SK-N-SH (cell line): ENCODE measurements at regions not wholly inside any gene's neighbourhood (a gene's known extent, or its start where the extent isn't known, plus 50 kb on each side); places are given as distances from the start of the nearest gene placed in this dataset.

Experiments used
- CTCF ChIA-PET: fragments of 300-600, 350-600 bp; formaldehyde crosslinking; extraction: SDS; loops from one replicate; lab custom pipeline; 2021; lab: Yijun Ruan, JAX
- POLR2A ChIA-PET: fragments of 350-600 bp; sonication (Branson Sonifier 250); formaldehyde crosslinking; extraction: SDS; loops from one replicate; lab custom pipeline; 2020; ENCODE audit warnings: antibody characterized with exemption, inconsistent platforms; lab: Yijun Ruan, JAX
- DNase-seq: peaks from one replicate; pipeline ENCODE4 v3.0.0; 2012
- H2AFZ ChIP-seq: fragments of 200-600 bp; sonication (generic); 2 replicates; pipeline ENCODE4 v1.8.1; 2016; ENCODE audit warnings: antibody characterized with exemption, mild to moderate bottlenecking, low read depth
- H3F3A ChIP-seq: fragments of 200-600 bp; sonication (generic); replicated peaks from 2 replicates; pipeline ENCODE3; 2016; ENCODE audit warnings: antibody characterized with exemption, mild to moderate bottlenecking; ENCODE audit not compliant: insufficient read depth
- H3K27ac ChIP-seq, 2 experiments: fragments of 200-500 bp in 1 of 2; fragments of 200-600 bp in 1 of 2; sonication (Bioruptor generic) in 1 of 2; sonication (generic), shearing (Covaris generic) in 1 of 2; 2 replicates each; pipeline versions ENCODE4 v1.5.1 to v1.6.1; 2014 to 2016; ENCODE audit warnings: low read depth in 2 of 2, inconsistent platforms in 1 of 2, low read length in 1 of 2, mild to moderate bottlenecking in 1 of 2, mixed read lengths in 1 of 2
- H3K27me3 ChIP-seq: fragments of 200-600 bp; sonication (generic), shearing (Covaris generic); 2 replicates; pipeline ENCODE4 v1.6.1; 2016; ENCODE audit warnings: mixed run types; ENCODE audit not compliant: insufficient read depth
- H3K36me3 ChIP-seq, 2 experiments: fragments of 200-500 bp in 1 of 2; fragments of 200-600 bp in 1 of 2; sonication (Bioruptor generic) in 1 of 2; sonication (generic) in 1 of 2; replicated peaks in 1 of 2; 2 replicates each; pipeline versions ENCODE3 to v1.5.1; 2014 to 2016; ENCODE audit warnings: low read length in 1 of 2, mild to moderate bottlenecking in 1 of 2; ENCODE audit not compliant: insufficient read depth in 2 of 2, control insufficient read depth in 1 of 2
- H3K4me1 ChIP-seq, 2 experiments: fragments of 200-500 bp in 1 of 2; fragments of 200-600 bp in 1 of 2; sonication (Bioruptor generic) in 1 of 2; sonication (generic), shearing (Covaris generic) in 1 of 2; 2 replicates each; pipeline versions ENCODE4 v1.5.1 to v1.6.1; 2014 to 2016; ENCODE audit warnings: low read depth in 1 of 2, low read length in 1 of 2, mixed run types in 1 of 2; ENCODE audit not compliant: insufficient read depth in 2 of 2, control insufficient read depth in 1 of 2
- H3K4me2 ChIP-seq: fragments of 200-600 bp; sonication (generic), shearing (Covaris generic); 2 replicates; pipeline ENCODE4 v1.6.1; 2017; ENCODE audit warnings: mixed run types
- H3K4me3 ChIP-seq, 2 experiments: fragments of 200-500 bp in 1 of 2; fragments of 200-600 bp in 1 of 2; sonication (Bioruptor generic) in 1 of 2; sonication (generic), shearing (Covaris generic) in 1 of 2; 2 replicates each; pipeline versions ENCODE4 v1.5.1 to v1.8.1; 2014 to 2016; ENCODE audit warnings: low read depth in 2 of 2, inconsistent platforms in 1 of 2, low read length in 1 of 2, mild to moderate bottlenecking in 1 of 2, mixed read lengths in 1 of 2, moderate library complexity in 1 of 2
- H3K79me2 ChIP-seq: fragments of 200-600 bp; sonication (generic); 2 replicates; pipeline ENCODE4 v1.8.1; 2017; ENCODE audit warnings: mild to moderate bottlenecking; ENCODE audit not compliant: insufficient read depth
- H3K9ac ChIP-seq: fragments of 200-600 bp; sonication (generic); 2 replicates; pipeline ENCODE4 v1.6.1; 2017; ENCODE audit warnings: mixed run types
- H3K9me2 ChIP-seq: fragments of 200-600 bp; sonication (generic); 2 replicates; pipeline ENCODE4 v1.6.1; 2017; ENCODE audit warnings: mixed run types
- H3K9me3 ChIP-seq: fragments of 200-600 bp; sonication (generic); 2 replicates; pipeline ENCODE4 v1.6.1; 2017; ENCODE audit warnings: mixed run types, mild to moderate bottlenecking, moderate library complexity
- H4K20me1 ChIP-seq: fragments of 200-600 bp; sonication (generic); 2 replicates; pipeline ENCODE4 v1.6.1; 2017; ENCODE audit warnings: mild to moderate bottlenecking, mixed run types; ENCODE audit not compliant: insufficient read depth
- CHD2 ChIP-seq: fragments of 150-350 bp; IDR thresholded peaks from 2 replicates; pipeline ENCODE4 v1.6.1; 2018; ENCODE audit warnings: low read length; ENCODE audit not compliant: partially characterized antibody
- ELF1 ChIP-seq: IDR thresholded peaks from 2 replicates; pipeline ENCODE4 v1.4.0; 2012
- FOSL2 ChIP-seq: IDR thresholded peaks from 2 replicates; pipeline ENCODE4 v1.4.0; 2012; ENCODE audit warnings: low read depth, mild to moderate bottlenecking, moderate library complexity, borderline replicate concordance
- FOXJ3 ChIP-seq: sonication (generic); formaldehyde crosslinking; IDR thresholded peaks from 2 replicates; pipeline ENCODE4 v1.5.1; 2020; ENCODE audit warnings: mild to moderate bottlenecking, missing genetic modification reagents
- GABPA ChIP-seq: IDR thresholded peaks from 2 replicates; pipeline ENCODE4 v1.4.0; 2012; ENCODE audit warnings: low read depth, mild to moderate bottlenecking
- MAX ChIP-seq: IDR thresholded peaks from 2 replicates; pipeline ENCODE4 v1.4.0; 2012; ENCODE audit warnings: low read depth
- MXI1 ChIP-seq: IDR thresholded peaks from 2 replicates; pipeline ENCODE4 v1.6.1; 2012; ENCODE audit warnings: mild to moderate bottlenecking, low read depth, low read length, improper control_type of control experiment
- NFIC ChIP-seq: IDR thresholded peaks from 2 replicates; pipeline ENCODE4 v1.4.0; 2012; ENCODE audit warnings: borderline replicate concordance
- NRF1 ChIP-seq: IDR thresholded peaks from 2 replicates; pipeline ENCODE4 v1.6.1; 2012; ENCODE audit warnings: low read depth, mild to moderate bottlenecking, low read length
- REST ChIP-seq: IDR thresholded peaks from 2 replicates; pipeline ENCODE4 v1.6.1; 2012; ENCODE audit warnings: mild to moderate bottlenecking, low read depth, low read length, moderate library complexity
- RFX5 ChIP-seq: IDR thresholded peaks from 2 replicates; pipeline ENCODE4 v1.6.1; 2012; ENCODE audit warnings: mild to moderate bottlenecking, improper control_type of control experiment, low read length
- SMC3 ChIP-seq: IDR thresholded peaks from 2 replicates; pipeline ENCODE4 v1.6.1; 2012; ENCODE audit warnings: low read depth, low read length, improper control_type of control experiment
- TEAD4 ChIP-seq: IDR thresholded peaks from 2 replicates; pipeline ENCODE4 v1.4.0; 2012; ENCODE audit warnings: mild to moderate bottlenecking, borderline replicate concordance; ENCODE audit not compliant: insufficient read depth
- USF1 ChIP-seq: IDR thresholded peaks from 2 replicates; pipeline ENCODE4 v1.4.0; 2012; ENCODE audit warnings: low read depth, borderline replicate concordance
- WGBS: methylation state at CpG from one replicate; pipeline ENCODE4 v1.1.6; 2017; ENCODE audit warnings: low lambda C conversion rate; 5-methylcytosine and 5-hydroxymethylcytosine counted together
- TF ChIP-seq, protein P1 (sequence below): IDR thresholded peaks from 2 replicates; pipeline ENCODE4 v1.4.0; 2012; ENCODE audit warnings: low read depth, borderline replicate concordance

- H3K4me2 ChIP-seq = peak overlapping the region; percentile 41; the same call in 1 of the 2 replicates
- H3K27ac ChIP-seq = no peak overlapping the region
- no peaks in the 10 kb centered on the region for H3K9me2 ChIP-seq
- ChIA-PET POLR2A (no interaction called here), CTCF (no interaction called here)
- H3K27me3 ChIP-seq = no peaks in the 10 kb centered on the region
- no peaks in the 10 kb centered on the region for H3K9me3 ChIP-seq
- no peak for TF ChIP-seq RFX5
- no peak for TF ChIP-seq FOSL2
- no peak for TF ChIP-seq ELF1
- TF ChIP-seq TEAD4 = no peak
- TF ChIP-seq NFIC = no peak
- TF ChIP-seq, protein P1, sequence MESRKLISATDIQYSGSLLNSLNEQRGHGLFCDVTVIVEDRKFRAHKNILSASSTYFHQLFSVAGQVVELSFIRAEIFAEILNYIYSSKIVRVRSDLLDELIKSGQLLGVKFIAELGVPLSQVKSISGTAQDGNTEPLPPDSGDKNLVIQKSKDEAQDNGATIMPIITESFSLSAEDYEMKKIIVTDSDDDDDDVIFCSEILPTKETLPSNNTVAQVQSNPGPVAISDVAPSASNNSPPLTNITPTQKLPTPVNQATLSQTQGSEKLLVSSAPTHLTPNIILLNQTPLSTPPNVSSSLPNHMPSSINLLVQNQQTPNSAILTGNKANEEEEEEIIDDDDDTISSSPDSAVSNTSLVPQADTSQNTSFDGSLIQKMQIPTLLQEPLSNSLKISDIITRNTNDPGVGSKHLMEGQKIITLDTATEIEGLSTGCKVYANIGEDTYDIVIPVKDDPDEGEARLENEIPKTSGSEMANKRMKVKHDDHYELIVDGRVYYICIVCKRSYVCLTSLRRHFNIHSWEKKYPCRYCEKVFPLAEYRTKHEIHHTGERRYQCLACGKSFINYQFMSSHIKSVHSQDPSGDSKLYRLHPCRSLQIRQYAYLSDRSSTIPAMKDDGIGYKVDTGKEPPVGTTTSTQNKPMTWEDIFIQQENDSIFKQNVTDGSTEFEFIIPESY = no peak
- no peaks in the 10 kb centered on the region for H4K20me1 ChIP-seq
- 8% methylated on average over 6 of the region's 6 CpGs for WGBS
- no peaks in the 10 kb centered on the region for H3F3A ChIP-seq
- no peaks in the 10 kb centered on the region for H3K4me1 ChIP-seq
- H3K9ac ChIP-seq = no peak overlapping the region
- no peak overlapping the region for H3K4me3 ChIP-seq
- no peaks in the 10 kb centered on the region for H3K79me2 ChIP-seq
- no peak for DNase-seq
- no peak overlapping the region for H2AFZ ChIP-seq
- no peaks in the 10 kb centered on the region for H3K36me3 ChIP-seq
These were observed 277.1 kb upstream of the NCAM2 start for GRCh38 chr21:20721151-20721550.

GRCh38 chr21:20728691-20729090 lies 269.5 kb upstream of the NCAM2 start:
- Histone ChIP-seq H4K20me1 (no peaks in the 10 kb centered on the region), H3K79me2 (no peaks in the 10 kb centered on the region), H3K4me3 (no peak overlapping the region), H3K36me3 (no peaks in the 10 kb centered on the region), H3K9ac (no peak overlapping the region), H3K27me3 (no peaks in the 10 kb centered on the region), H3K4me1 (no peaks in the 10 kb centered on the region), H2AFZ (no peak overlapping the region), H3K4me2 (no peak overlapping the region), H3K27ac (no peak overlapping the region), H3F3A (no peaks in the 10 kb centered on the region), H3K9me3 (no peaks in the 10 kb centered on the region), H3K9me2 (no peaks in the 10 kb centered on the region)
- WGBS = 8% methylated on average over 6 of the region's 6 CpGs
- POLR2A ChIA-PET = no interaction called here
- TF ChIP-seq USF1 (no peak), GABPA (no peak)
- CTCF ChIA-PET = no interaction called here
- no peak for DNase-seq

DNA sequence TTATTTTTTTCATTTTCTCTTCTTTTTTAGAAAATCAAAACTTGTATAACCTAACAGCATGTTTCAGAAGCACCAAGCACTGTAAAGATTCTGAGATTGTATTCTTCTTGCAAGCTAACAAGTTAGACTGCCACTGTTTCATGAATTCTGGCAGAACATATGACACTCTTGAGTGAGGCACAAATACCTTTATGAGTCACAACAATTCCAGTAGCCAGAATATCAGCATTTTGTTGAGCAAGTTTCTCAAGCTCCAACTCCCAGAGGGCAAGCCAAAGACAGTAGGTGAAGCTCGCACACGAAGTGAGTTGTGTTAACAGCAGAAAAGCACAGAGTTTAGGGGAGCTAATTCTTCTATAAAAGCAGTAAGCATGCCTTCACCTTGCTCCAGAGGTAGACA lies 268.8 kb upstream of the NCAM2 start:
- Histone ChIP-seq H3K27me3 (no peaks in the 10 kb centered on the region), H3K4me1 (no peaks in the 10 kb centered on the region), H3K79me2 (no peaks in the 10 kb centered on the region), H3F3A (no peaks in the 10 kb centered on the region), H3K9me3 (no peaks in the 10 kb centered on the region), H3K9me2 (no peaks in the 10 kb centered on the region), H4K20me1 (no peaks in the 10 kb centered on the region), H2AFZ (no peak overlapping the region), H3K36me3 (no peaks in the 10 kb centered on the region), H3K4me3 (no peak overlapping the region), H3K27ac (no peak overlapping the region), H3K9ac (no peak overlapping the region), H3K4me2 (no peak overlapping the region)
- no peak for TF ChIP-seq MAX
- TF ChIP-seq USF1 = no peak
- TF ChIP-seq NRF1 = no peak
- TF ChIP-seq GABPA = no peak
- no peak for TF ChIP-seq MXI1
- TF ChIP-seq SMC3 = no peak
- no peak for TF ChIP-seq FOXJ3 (CRISPR knock-in tag)
- no peak for TF ChIP-seq CHD2
- no peak for TF ChIP-seq REST
- TF ChIP-seq ELF1 = no peak
- DNase-seq = no peak
- 33% methylated on average over 2 of the region's 2 CpGs for WGBS
- ChIA-PET CTCF (no interaction called here), POLR2A (no interaction called here)
